ENCODE measurements at regions not wholly inside any gene's neighbourhood (a gene's known extent, or its start where the extent isn't known, plus 50 kb on each side); places are given as distances from the start of the nearest gene placed in this dataset.

GRCh38 chr3:72260588-72260910 lies 475.6 kb upstream of the PROK2 start:
- TF ChIP-seq CTCF (IDR thresholded peaks at IDR 0.05; ENCODE audit: insufficient read depth, low read depth, low read length): no peak
- TF ChIP-seq EZH2 (IDR thresholded peaks at IDR 0.05; ENCODE audit: insufficient read depth, low read length): no peak

All from astrocyte (in vitro differentiated cells and primary cell).